ENCODE measurements at regions not wholly inside any gene's neighbourhood (a gene's known extent, or its start where the extent isn't known, plus 50 kb on each side); places are given as distances from the start of the nearest gene placed in this dataset.

- TF ChIP-seq CTCF (IDR thresholded peaks at IDR 0.05) (no peak), ZFX (IDR thresholded peaks at IDR 0.05; ENCODE audit: borderline replicate concordance) (no peak)
- peak overlapping the region; percentile 75 for H3K27ac ChIP-seq
Observed at GRCh38 chr3:23112491-23112890, 90.6 kb upstream of the UBE2E2 start.

GRCh38 chr3:23113455-23114171, 89.5 kb upstream of the UBE2E2 start:
- H3K27ac ChIP-seq: peak overlapping the region; percentile 75
- TF ChIP-seq ZFX (IDR thresholded peaks at IDR 0.05; ENCODE audit: borderline replicate concordance) (no peak), CTCF (IDR thresholded peaks at IDR 0.05) (no peak)

- H3K27ac ChIP-seq: peak overlapping the region; percentile 75
- no peak for TF ChIP-seq CTCF (IDR thresholded peaks at IDR 0.05)
- TF ChIP-seq ZFX (IDR thresholded peaks at IDR 0.05; ENCODE audit: borderline replicate concordance): no peak
Observed at GRCh38 chr3:23114432-23114831, 88.7 kb upstream of the UBE2E2 start.

- no peak for TF ChIP-seq ZFX (IDR thresholded peaks at IDR 0.05; ENCODE audit: borderline replicate concordance)
- no peak for TF ChIP-seq CTCF (IDR thresholded peaks at IDR 0.05)
- peak overlapping the region; percentile 75 for H3K27ac ChIP-seq
Observed at GRCh38 chr3:23115171-23115877, 87.8 kb upstream of the UBE2E2 start.

- H3K27ac ChIP-seq: peak overlapping the region; percentile 75
- TF ChIP-seq CTCF (IDR thresholded peaks at IDR 0.05) (no peak), ZFX (IDR thresholded peaks at IDR 0.05; ENCODE audit: borderline replicate concordance) (no peak)
Observed at GRCh38 chr3:23116081-23116837, 86.9 kb upstream of the UBE2E2 start.

- no peak overlapping the region for H3K27ac ChIP-seq
- TF ChIP-seq CTCF (IDR thresholded peaks at IDR 0.05) (no peak), ZFX (IDR thresholded peaks at IDR 0.05; ENCODE audit: borderline replicate concordance) (no peak)
Observed at GRCh38 chr3:23117856-23118255, 85.3 kb upstream of the UBE2E2 start.

Measured in 22Rv1 (cell line).